GM23338 (cell line): ENCODE measurements at regions not wholly inside any gene's neighbourhood (a gene's known extent, or its start where the extent isn't known, plus 50 kb on each side); places are given as distances from the start of the nearest gene placed in this dataset. TPM values are rescaled to one million over a fixed set of nuclear protein-coding genes. Genes with fewer than 3 reads are reported as not detected.

ENCODE experiments used
- ATAC-seq: fragments of 200-7000 bp; cut with Tn5 transposase; 3 replicates; pipeline ENCODE4 v1.9.1; 2020
- DNase-seq: peaks from one replicate; pipeline ENCODE4 v3.0.0-alpha.2; 2015; ENCODE audit warnings: low spot score
- H2AFZ ChIP-seq: fragments of 200-600 bp; sonication (generic); 2 replicates; pipeline ENCODE4 v1.8.0; 2016; ENCODE audit warnings: antibody characterized with exemption, mild to moderate bottlenecking, moderate library complexity
- H3F3A ChIP-seq: fragments of 200-600 bp; sonication (generic); replicated peaks from 2 replicates; pipeline ENCODE4 v1.8.0; 2017; ENCODE audit warnings: antibody characterized with exemption, mixed run types, low read depth
- H3K27ac ChIP-seq: fragments of 200-600 bp; sonication (generic); 2 replicates; pipeline ENCODE4 v1.6.1; 2016; ENCODE audit warnings: low read depth
- H3K27me3 ChIP-seq: fragments of 200-600 bp; sonication (generic); 2 replicates; pipeline ENCODE4 v1.8.0; 2016; ENCODE audit warnings: mild to moderate bottlenecking, mixed run types, moderate library complexity; ENCODE audit not compliant: insufficient read depth
- H3K36me3 ChIP-seq: fragments of 200-600 bp; sonication (generic); 2 replicates; pipeline ENCODE4 v1.8.0; 2016; ENCODE audit warnings: mild to moderate bottlenecking; ENCODE audit not compliant: insufficient read depth
- H3K4me1 ChIP-seq: fragments of 200-600 bp; sonication (generic); 2 replicates; pipeline ENCODE4 v1.8.0; 2016; ENCODE audit warnings: mild to moderate bottlenecking, moderate library complexity; ENCODE audit not compliant: insufficient read depth
- H3K4me2 ChIP-seq: fragments of 200-600 bp; sonication (generic); 2 replicates; pipeline ENCODE4 v1.7.1; 2017; ENCODE audit warnings: mixed run types
- H3K4me3 ChIP-seq: fragments of 200-600 bp; sonication (generic); 2 replicates; pipeline ENCODE4 v1.6.1; 2016; ENCODE audit warnings: mixed run types
- H3K79me2 ChIP-seq: fragments of 200-600 bp; sonication (generic); replicated peaks from 2 replicates; pipeline ENCODE4 v1.8.0; 2017; ENCODE audit warnings: mild to moderate bottlenecking; ENCODE audit not compliant: insufficient read depth
- H3K9me2 ChIP-seq: fragments of 200-600 bp; sonication (generic); 2 replicates; pipeline ENCODE4 v1.8.0; 2017; ENCODE audit not compliant: insufficient read depth
- H4K20me1 ChIP-seq: fragments of 200-600 bp; sonication (generic); replicated peaks from 2 replicates; pipeline ENCODE4 v1.8.0; 2017; ENCODE audit warnings: mild to moderate bottlenecking; ENCODE audit not compliant: insufficient read depth
- H3K27ac Mint-ChIP-seq: 2 replicates; pipeline ENCODE4 v1.8.0; 2020; ENCODE audit warnings: inconsistent platforms, mild to moderate bottlenecking, moderate library complexity, mixed read lengths
- H3K27me3 Mint-ChIP-seq: 3 replicates; pipeline ENCODE4 v1.8.0; 2022; ENCODE audit warnings: low read depth, mild to moderate bottlenecking, moderate library complexity, mixed read lengths, inconsistent platforms; ENCODE audit not compliant: insufficient read depth, poor library complexity
- H3K36me3 Mint-ChIP-seq: 3 replicates; pipeline ENCODE4 v1.8.0; 2021; ENCODE audit warnings: low read depth, mild to moderate bottlenecking, inconsistent platforms, moderate library complexity, mixed read lengths
- H3K4me1 Mint-ChIP-seq: 3 replicates; pipeline ENCODE4 v1.8.0; 2020; ENCODE audit warnings: mild to moderate bottlenecking, inconsistent platforms, mixed read lengths
- H3K4me3 Mint-ChIP-seq: 3 replicates; pipeline ENCODE4 v1.8.0; 2021; ENCODE audit warnings: moderate library complexity, mild to moderate bottlenecking, inconsistent platforms, mixed read lengths
- H3K9me3 Mint-ChIP-seq: 3 replicates; pipeline ENCODE4 v1.8.0; 2020; ENCODE audit warnings: moderate library complexity, mild to moderate bottlenecking, inconsistent platforms, mixed read lengths
- EZH2 ChIP-seq: fragments of 200-600 bp; sonication (generic); IDR thresholded peaks from one replicate; pipeline ENCODE4 v1.8.0; 2017; ENCODE audit warnings: antibody characterized with exemption, mild to moderate bottlenecking, low read depth; ENCODE audit not compliant: unreplicated experiment
- JUNB ChIP-seq: IDR thresholded peaks from one replicate; pipeline ENCODE4 v1.6.1; 2016; ENCODE audit warnings: antibody characterized with exemption; ENCODE audit not compliant: unreplicated experiment
- STAT1 ChIP-seq: IDR thresholded peaks from one replicate; pipeline ENCODE4 v1.6.1; 2016; ENCODE audit warnings: antibody characterized with exemption; ENCODE audit not compliant: unreplicated experiment
- ZNF114 ChIP-seq: fragments of 250-450 bp; sonication (Bioruptor Pico); IDR thresholded peaks from 2 replicates; pipeline ENCODE4 v1.5.0; 2020; ENCODE audit warnings: mild to moderate bottlenecking, moderate library complexity
- small RNA-seq: library from RNA; depleted of rRNA; stranded (forward); fragments of <200 nt; gene quantifications from one replicate; pipeline ENCODE3, GENCODE V24; 2014; ENCODE audit warnings: low replicate concordance
- TF ChIP-seq, protein P1 (sequence below): fragments of 250-450 bp; sonication (Bioruptor Pico); IDR thresholded peaks from 2 replicates; pipeline ENCODE4 v1.5.0; 2020; ENCODE audit warnings: mild to moderate bottlenecking, moderate library complexity
- TF ChIP-seq, protein P2 (sequence below): IDR thresholded peaks from 2 replicates; pipeline ENCODE4 v1.6.1; 2016; ENCODE audit warnings: antibody characterized with exemption

DNA sequence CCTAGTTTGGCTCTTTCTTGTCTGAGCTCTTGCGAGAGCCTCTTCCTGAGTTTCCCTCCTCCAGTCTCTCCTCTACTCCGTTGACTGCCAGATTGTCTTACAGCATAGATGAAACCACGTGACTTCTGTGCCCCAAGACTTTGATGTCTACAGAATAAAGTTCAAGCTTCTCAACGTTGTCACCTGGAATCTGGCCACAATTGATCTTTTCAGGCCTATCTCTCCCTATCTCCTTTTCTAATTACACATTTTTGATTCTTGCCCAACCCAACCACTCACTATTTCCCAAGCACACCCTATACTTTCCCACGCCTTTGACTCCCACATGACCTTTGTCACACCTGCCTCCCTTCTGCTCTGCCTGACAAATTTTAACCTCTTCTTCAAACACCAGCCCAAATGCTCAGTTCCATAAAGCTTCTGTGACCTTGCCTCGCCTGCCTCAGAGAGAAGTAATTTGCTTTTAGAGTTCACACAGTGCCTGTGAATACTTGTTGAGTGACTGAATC, 52.4 kb upstream of the PMFBP1 start (continued):
- TF ChIP-seq, protein P1, sequence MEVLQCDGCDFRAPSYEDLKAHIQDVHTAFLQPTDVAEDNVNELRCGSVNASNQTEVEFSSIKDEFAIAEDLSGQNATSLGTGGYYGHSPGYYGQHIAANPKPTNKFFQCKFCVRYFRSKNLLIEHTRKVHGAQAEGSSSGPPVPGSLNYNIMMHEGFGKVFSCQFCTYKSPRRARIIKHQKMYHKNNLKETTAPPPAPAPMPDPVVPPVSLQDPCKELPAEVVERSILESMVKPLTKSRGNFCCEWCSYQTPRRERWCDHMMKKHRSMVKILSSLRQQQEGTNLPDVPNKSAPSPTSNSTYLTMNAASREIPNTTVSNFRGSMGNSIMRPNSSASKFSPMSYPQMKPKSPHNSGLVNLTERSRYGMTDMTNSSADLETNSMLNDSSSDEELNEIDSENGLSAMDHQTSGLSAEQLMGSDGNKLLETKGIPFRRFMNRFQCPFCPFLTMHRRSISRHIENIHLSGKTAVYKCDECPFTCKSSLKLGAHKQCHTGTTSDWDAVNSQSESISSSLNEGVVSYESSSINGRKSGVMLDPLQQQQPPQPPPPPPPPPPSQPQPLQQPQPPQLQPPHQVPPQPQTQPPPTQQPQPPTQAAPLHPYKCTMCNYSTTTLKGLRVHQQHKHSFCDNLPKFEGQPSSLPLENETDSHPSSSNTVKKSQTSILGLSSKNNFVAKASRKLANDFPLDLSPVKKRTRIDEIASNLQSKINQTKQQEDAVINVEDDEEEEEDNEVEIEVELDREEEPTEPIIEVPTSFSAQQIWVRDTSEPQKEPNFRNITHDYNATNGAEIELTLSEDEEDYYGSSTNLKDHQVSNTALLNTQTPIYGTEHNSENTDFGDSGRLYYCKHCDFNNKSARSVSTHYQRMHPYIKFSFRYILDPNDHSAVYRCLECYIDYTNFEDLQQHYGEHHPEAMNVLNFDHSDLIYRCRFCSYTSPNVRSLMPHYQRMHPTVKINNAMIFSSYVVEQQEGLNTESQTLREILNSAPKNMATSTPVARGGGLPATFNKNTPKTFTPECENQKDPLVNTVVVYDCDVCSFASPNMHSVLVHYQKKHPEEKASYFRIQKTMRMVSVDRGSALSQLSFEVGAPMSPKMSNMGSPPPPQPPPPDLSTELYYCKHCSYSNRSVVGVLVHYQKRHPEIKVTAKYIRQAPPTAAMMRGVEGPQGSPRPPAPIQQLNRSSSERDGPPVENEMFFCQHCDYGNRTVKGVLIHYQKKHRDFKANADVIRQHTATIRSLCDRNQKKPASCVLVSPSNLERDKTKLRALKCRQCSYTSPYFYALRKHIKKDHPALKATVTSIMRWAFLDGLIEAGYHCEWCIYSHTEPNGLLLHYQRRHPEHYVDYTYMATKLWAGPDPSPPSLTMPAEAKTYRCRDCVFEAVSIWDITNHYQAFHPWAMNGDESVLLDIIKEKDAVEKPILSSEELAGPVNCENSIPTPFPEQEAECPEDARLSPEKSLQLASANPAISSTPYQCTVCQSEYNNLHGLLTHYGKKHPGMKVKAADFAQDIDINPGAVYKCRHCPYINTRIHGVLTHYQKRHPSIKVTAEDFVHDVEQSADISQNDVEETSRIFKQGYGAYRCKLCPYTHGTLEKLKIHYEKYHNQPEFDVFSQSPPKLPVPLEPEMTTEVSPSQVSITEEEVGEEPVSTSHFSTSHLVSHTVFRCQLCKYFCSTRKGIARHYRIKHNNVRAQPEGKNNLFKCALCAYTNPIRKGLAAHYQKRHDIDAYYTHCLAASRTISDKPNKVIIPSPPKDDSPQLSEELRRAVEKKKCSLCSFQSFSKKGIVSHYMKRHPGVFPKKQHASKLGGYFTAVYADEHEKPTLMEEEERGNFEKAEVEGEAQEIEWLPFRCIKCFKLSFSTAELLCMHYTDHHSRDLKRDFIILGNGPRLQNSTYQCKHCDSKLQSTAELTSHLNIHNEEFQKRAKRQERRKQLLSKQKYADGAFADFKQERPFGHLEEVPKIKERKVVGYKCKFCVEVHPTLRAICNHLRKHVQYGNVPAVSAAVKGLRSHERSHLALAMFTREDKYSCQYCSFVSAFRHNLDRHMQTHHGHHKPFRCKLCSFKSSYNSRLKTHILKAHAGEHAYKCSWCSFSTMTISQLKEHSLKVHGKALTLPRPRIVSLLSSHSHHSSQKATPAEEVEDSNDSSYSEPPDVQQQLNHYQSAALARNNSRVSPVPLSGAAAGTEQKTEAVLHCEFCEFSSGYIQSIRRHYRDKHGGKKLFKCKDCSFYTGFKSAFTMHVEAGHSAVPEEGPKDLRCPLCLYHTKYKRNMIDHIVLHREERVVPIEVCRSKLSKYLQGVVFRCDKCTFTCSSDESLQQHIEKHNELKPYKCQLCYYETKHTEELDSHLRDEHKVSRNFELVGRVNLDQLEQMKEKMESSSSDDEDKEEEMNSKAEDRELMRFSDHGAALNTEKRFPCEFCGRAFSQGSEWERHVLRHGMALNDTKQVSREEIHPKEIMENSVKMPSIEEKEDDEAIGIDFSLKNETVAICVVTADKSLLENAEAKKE (CRISPR knock-in tag): no peak
- TF ChIP-seq ZNF114 (CRISPR knock-in tag) (no peak), STAT1 (no peak)

DNA sequence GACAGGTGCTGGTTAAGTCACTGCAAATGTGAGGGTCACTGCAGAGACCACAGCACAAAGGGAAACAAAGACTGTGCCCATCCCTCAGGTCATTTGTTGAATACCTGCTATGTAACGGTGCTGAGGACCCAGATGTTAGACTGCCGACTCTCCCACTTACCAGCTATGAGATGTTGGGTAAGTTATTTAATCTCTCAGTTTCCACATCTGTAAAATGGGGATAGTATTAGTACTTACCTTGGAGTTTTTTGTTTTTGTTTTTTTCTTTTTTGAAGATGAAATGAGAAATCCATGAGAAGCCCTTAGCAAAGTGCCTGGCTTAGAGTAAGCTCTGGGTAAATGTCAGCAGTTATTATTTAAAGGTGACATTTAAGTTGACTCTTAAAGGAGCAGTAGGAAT, 50.5 kb upstream of the PMFBP1 start:
- H3K27ac Mint-ChIP-seq: no peak overlapping the region
- no peaks in the 10 kb centered on the region for H3K27me3 Mint-ChIP-seq
- H3K9me3 Mint-ChIP-seq: no peaks in the 10 kb centered on the region
- Histone ChIP-seq H4K20me1 (no peaks in the 10 kb centered on the region), H3K27ac (no peak overlapping the region), H2AFZ (no peak overlapping the region), H3K9me2 (no peaks in the 10 kb centered on the region), H3K4me2 (no peak overlapping the region), H3K36me3 (no peaks in the 10 kb centered on the region), H3F3A (no peaks in the 10 kb centered on the region), H3K4me1 (no peaks in the 10 kb centered on the region), H3K27me3 (no peaks in the 10 kb centered on the region), H3K4me3 (no peak overlapping the region), H3K79me2 (no peaks in the 10 kb centered on the region)
- TF ChIP-seq STAT1 (no peak), EZH2 (no peak), JUNB (no peak)
- TF ChIP-seq, protein P2, sequence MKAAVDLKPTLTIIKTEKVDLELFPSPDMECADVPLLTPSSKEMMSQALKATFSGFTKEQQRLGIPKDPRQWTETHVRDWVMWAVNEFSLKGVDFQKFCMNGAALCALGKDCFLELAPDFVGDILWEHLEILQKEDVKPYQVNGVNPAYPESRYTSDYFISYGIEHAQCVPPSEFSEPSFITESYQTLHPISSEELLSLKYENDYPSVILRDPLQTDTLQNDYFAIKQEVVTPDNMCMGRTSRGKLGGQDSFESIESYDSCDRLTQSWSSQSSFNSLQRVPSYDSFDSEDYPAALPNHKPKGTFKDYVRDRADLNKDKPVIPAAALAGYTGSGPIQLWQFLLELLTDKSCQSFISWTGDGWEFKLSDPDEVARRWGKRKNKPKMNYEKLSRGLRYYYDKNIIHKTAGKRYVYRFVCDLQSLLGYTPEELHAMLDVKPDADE: no peak
- no peak overlapping the region for H3K4me3 Mint-ChIP-seq
- DNase-seq (no peak), ATAC-seq (no peak)
- peaks cover 5% of the 10 kb centered on the region; the same call in 1 of the 3 replicates for H3K4me1 Mint-ChIP-seq
- H3K36me3 Mint-ChIP-seq: no peaks in the 10 kb centered on the region

Small RNA genes lying in the stretch of these regions (small RNA-seq; reads per million reads assigned to genes)
- gene RF00026: not detected
- not detected for gene RNU7-90P
